ENCODE measurements at regions not wholly inside any gene's neighbourhood (a gene's known extent, or its start where the extent isn't known, plus 50 kb on each side); places are given as distances from the start of the nearest gene placed in this dataset.

- TF ChIP-seq REST (IDR thresholded peaks at IDR 0.05; ENCODE audit: unreplicated experiment) (no peak), CREB1 (CRISPR knock-in tag; IDR thresholded peaks at IDR 0.05; ENCODE audit: low read depth) (no peak), ZNF331 (CRISPR knock-in tag; IDR thresholded peaks at IDR 0.05; ENCODE audit: low read depth) (no peak), POLR2AphosphoS5 (IDR thresholded peaks at IDR 0.05; ENCODE audit: low read depth) (no peak), CTCF (conservative IDR thresholded peaks at IDR 0.05; ENCODE audit: low read depth in 2 of 2) (no peak)
These were observed 559.0 kb downstream of the PCDH17 start (continued) for GRCh38 chr13:58190577-58190976.

- Histone ChIP-seq H3K9me2 (ENCODE audit: insufficient read depth) (no peaks in the 10 kb centered on the region), H3K79me2 (replicated peaks; ENCODE audit: insufficient read depth) (no peaks in the 10 kb centered on the region), H3F3A (replicated peaks; ENCODE audit: low read depth) (no peaks in the 10 kb centered on the region), H4K20me1 (replicated peaks; ENCODE audit: insufficient read depth) (no peaks in the 10 kb centered on the region), H3K4me2 (no peak overlapping the region), H3K4me3 (no peak overlapping the region), H3K4me1 (ENCODE audit: insufficient read depth) (no peaks in the 10 kb centered on the region), H3K27ac (ENCODE audit: low read depth) (no peak overlapping the region), H3K36me3 (ENCODE audit: insufficient read depth) (no peaks in the 10 kb centered on the region), H3K27me3 (ENCODE audit: insufficient read depth) (no peaks in the 10 kb centered on the region), H2AFZ (no peak overlapping the region)
- no peak overlapping the region for H3K27ac Mint-ChIP-seq
- no peaks in the 10 kb centered on the region for H3K27me3 Mint-ChIP-seq (ENCODE audit: insufficient read depth, low read depth, poor library complexity)
- ATAC-seq (no peak), DNase-seq (ENCODE audit: low spot score) (no peak)
- no peaks in the 10 kb centered on the region for H3K36me3 Mint-ChIP-seq (ENCODE audit: low read depth)
- H3K4me1 Mint-ChIP-seq, result no peaks in the 10 kb centered on the region
- no peak overlapping the region for H3K4me3 Mint-ChIP-seq
- no peaks in the 10 kb centered on the region for H3K9me3 Mint-ChIP-seq
- TF ChIP-seq CTCF (conservative IDR thresholded peaks at IDR 0.05; ENCODE audit: low read depth in 2 of 2), result no peak
- TF ChIP-seq EZH2phosphoT487 (IDR thresholded peaks at IDR 0.05; ENCODE audit: unreplicated experiment), result no peak
- TF ChIP-seq JUNB (IDR thresholded peaks at IDR 0.05; ENCODE audit: unreplicated experiment), result no peak
- TF ChIP-seq REST (IDR thresholded peaks at IDR 0.05; ENCODE audit: unreplicated experiment), result no peak
- TF ChIP-seq CREB1 (CRISPR knock-in tag; IDR thresholded peaks at IDR 0.05; ENCODE audit: low read depth), result no peak
- no peak for TF ChIP-seq NANOG (IDR thresholded peaks at IDR 0.05; ENCODE audit: borderline replicate concordance)
- no peak for TF ChIP-seq EZH2 (IDR thresholded peaks at IDR 0.05; ENCODE audit: low read depth, unreplicated experiment)
These were observed 560.2 kb downstream of the PCDH17 start for GRCh38 chr13:58191754-58192153.

Measured in GM23338 (cell line).